ENCODE measurements at regions not wholly inside any gene's neighbourhood (a gene's known extent, or its start where the extent isn't known, plus 50 kb on each side); places are given as distances from the start of the nearest gene placed in this dataset.
"Not testable (repeated sequence)": the region's sequence is repeated elsewhere in the genome, so short reads cannot be mapped to it uniquely, and the experiment has no call there.

- H3K27me3 ChIP-seq (ENCODE audit: control insufficient read depth in 1 of 2, insufficient read depth in 2 of 2, low read length in 2 of 2); H3K9me3 ChIP-seq (ENCODE audit: control insufficient read depth in 2 of 2, insufficient read depth in 1 of 2, low read depth in 1 of 2, low read length in 1 of 2); H3K36me3 ChIP-seq (ENCODE audit: control insufficient read depth in 2 of 2, insufficient read depth in 2 of 2, low read length in 1 of 2); H3K4me1 ChIP-seq (ENCODE audit: control insufficient read depth in 2 of 2, insufficient read depth in 2 of 2, low read length in 1 of 2); H3K4me3 ChIP-seq (ENCODE audit: low read depth in 1 of 2, low read length in 2 of 2); H3K27ac ChIP-seq (ENCODE audit: low read depth in 2 of 2, low read length in 1 of 2): not testable (repeated sequence)
- WGBS, 2 donors: 71 to 84% methylated on average over 1 of the region's 1 CpG
Observed at GRCh38 chr10:81664800-81665199, 210.2 kb upstream of the NRG3 start.

DNA sequence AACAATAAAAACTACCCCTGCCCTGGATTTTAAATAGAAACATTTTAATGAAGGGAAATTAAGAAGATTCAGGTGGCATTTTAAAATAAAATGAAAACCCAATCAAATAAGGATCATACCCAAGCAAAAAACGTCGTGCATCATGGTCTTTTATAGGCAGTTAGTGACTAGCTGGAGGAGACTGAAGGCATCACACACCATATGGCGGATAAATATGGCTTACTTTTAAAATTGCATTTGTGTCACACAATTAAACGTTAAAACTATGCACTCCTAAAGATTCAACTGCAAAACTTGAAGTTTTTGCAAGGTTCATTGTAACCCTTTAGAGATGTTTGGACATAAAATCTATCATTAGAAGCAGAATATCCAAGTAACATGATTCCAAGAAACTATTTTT lies 200.1 kb upstream of the NRG3 start:
- Histone ChIP-seq H3K27me3 (ENCODE audit: control insufficient read depth in 1 of 2, insufficient read depth in 2 of 2, low read length in 2 of 2) (no peaks in the 10 kb centered on the region), H3K9me3 (ENCODE audit: control insufficient read depth in 2 of 2, insufficient read depth in 1 of 2, low read depth in 1 of 2, low read length in 1 of 2) (peaks cover 0 to 2% of the 10 kb centered on the region in 2 donors)

DNA sequence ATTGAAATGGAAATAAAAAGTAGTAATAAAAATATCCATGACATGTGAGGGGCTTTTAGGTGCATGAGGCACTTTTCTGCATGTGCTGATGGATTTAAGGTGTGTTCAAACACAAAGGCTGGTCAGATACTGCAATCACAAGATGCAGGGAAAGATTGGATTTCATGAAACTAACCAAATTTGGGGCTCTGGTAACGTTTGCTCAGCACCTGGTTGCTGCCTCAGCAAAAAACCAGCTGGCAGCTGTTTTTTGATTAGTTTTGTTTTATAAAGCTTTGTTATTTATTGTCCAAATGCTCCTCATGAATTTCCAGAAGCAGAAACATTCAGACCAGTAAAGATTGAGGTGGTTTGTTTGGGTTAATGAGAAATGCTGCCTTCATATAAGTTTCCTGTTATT lies 195.7 kb upstream of the NRG3 start:
- 26 to 28% methylated on average over 1 of the region's 1 CpG for WGBS, 2 donors
- H3K9me3 ChIP-seq (ENCODE audit: control insufficient read depth in 2 of 2, insufficient read depth in 1 of 2, low read depth in 1 of 2, low read length in 1 of 2): no peaks in the 10 kb centered on the region
- H3K4me1 ChIP-seq (ENCODE audit: control insufficient read depth in 2 of 2, insufficient read depth in 2 of 2, low read length in 1 of 2): no peaks in the 10 kb centered on the region
- no peaks in the 10 kb centered on the region for H3K36me3 ChIP-seq (ENCODE audit: control insufficient read depth in 2 of 2, insufficient read depth in 2 of 2, low read length in 1 of 2)
- H3K27me3 ChIP-seq (ENCODE audit: control insufficient read depth in 1 of 2, insufficient read depth in 2 of 2, low read length in 2 of 2): no peaks in the 10 kb centered on the region
- H3K27ac ChIP-seq (ENCODE audit: low read depth in 2 of 2, low read length in 1 of 2): no peak overlapping the region
- no peak overlapping the region for H3K4me3 ChIP-seq (ENCODE audit: low read depth in 1 of 2, low read length in 2 of 2)

More for the DNA sequence above, 200.1 kb upstream of the NRG3 start:
- no peak overlapping the region for H3K27ac ChIP-seq (ENCODE audit: low read depth in 2 of 2, low read length in 1 of 2)
- WGBS, 2 donors: 78 to 83% methylated on average over 4 of the region's 4 CpGs
- H3K36me3 ChIP-seq (ENCODE audit: control insufficient read depth in 2 of 2, insufficient read depth in 2 of 2, low read length in 1 of 2): no peaks in the 10 kb centered on the region
- no peaks in the 10 kb centered on the region for H3K4me1 ChIP-seq (ENCODE audit: control insufficient read depth in 2 of 2, insufficient read depth in 2 of 2, low read length in 1 of 2)
- H3K4me3 ChIP-seq (ENCODE audit: low read depth in 1 of 2, low read length in 2 of 2): no peak overlapping the region

- no peaks in the 10 kb centered on the region for H3K9me3 ChIP-seq (ENCODE audit: control insufficient read depth in 2 of 2, insufficient read depth in 1 of 2, low read depth in 1 of 2, low read length in 1 of 2)
- no peaks in the 10 kb centered on the region for H3K27me3 ChIP-seq (ENCODE audit: control insufficient read depth in 1 of 2, insufficient read depth in 2 of 2, low read length in 2 of 2)
- H3K36me3 ChIP-seq (ENCODE audit: control insufficient read depth in 2 of 2, insufficient read depth in 2 of 2, low read length in 1 of 2): no peaks in the 10 kb centered on the region
- H3K4me1 ChIP-seq (ENCODE audit: control insufficient read depth in 2 of 2, insufficient read depth in 2 of 2, low read length in 1 of 2): no peaks in the 10 kb centered on the region
- no peak overlapping the region for H3K4me3 ChIP-seq (ENCODE audit: low read depth in 1 of 2, low read length in 2 of 2)
- no peak overlapping the region for H3K27ac ChIP-seq (ENCODE audit: low read depth in 2 of 2, low read length in 1 of 2)
- WGBS, 2 donors: 27 to 57% methylated on average over 1 of the region's 1 CpG
Observed at GRCh38 chr10:81680359-81680758, 194.6 kb upstream of the NRG3 start.

GRCh38 chr10:81688459-81688858 lies 186.5 kb upstream of the NRG3 start:
- H3K9me3 ChIP-seq (ENCODE audit: control insufficient read depth in 2 of 2, insufficient read depth in 1 of 2, low read depth in 1 of 2, low read length in 1 of 2): no peaks in the 10 kb centered on the region
- no peaks in the 10 kb centered on the region for H3K36me3 ChIP-seq (ENCODE audit: control insufficient read depth in 2 of 2, insufficient read depth in 2 of 2, low read length in 1 of 2)
- WGBS, 2 donors: 95 to 96% methylated on average over 1 of the region's 1 CpG
- H3K27me3 ChIP-seq (ENCODE audit: control insufficient read depth in 1 of 2, insufficient read depth in 2 of 2, low read length in 2 of 2): no peaks in the 10 kb centered on the region
- H3K27ac ChIP-seq (ENCODE audit: low read depth in 2 of 2, low read length in 1 of 2): no peak overlapping the region
- no peaks in the 10 kb centered on the region for H3K4me1 ChIP-seq (ENCODE audit: control insufficient read depth in 2 of 2, insufficient read depth in 2 of 2, low read length in 1 of 2)
- H3K4me3 ChIP-seq (ENCODE audit: low read depth in 1 of 2, low read length in 2 of 2): no peak overlapping the region

DNA sequence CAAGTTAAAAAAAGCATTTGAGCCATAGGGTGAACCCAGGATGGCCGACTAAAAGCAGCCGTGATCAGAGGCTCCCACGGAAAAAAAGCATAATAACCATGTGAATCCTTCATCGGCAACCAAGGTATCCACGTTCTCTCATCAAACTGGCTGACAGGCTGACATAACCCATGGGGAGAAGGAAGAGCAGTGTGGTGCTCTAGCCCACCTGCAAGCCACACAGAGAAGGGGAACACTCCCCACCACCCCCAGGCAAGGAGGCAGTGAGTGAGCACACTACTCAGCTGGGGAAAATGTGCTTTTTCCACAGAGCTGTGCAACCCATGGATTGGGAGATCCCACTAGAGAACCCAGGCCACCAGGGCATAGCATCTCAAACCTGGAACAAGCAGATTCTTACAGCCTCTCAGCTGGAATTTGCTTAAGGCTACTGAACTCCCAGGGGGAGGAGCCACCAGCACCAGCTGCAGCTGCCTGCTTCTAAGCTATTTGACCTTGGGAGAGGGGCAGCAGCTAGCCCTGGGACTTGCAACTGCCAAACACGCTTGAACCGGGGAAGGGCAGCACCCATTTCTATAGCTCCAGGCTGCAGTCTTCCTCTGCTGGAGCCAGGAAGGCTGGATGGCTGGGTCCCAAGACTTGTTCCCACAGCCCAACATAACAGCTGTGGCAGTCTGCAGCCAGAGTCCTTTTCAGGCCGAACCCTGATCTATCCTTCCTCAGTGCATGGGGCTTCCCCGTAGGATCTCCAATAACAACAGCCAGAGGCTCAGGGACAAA lies 178.2 kb upstream of the NRG3 start:
- H3K9me3 ChIP-seq (ENCODE audit: control insufficient read depth in 2 of 2, insufficient read depth in 1 of 2, low read depth in 1 of 2, low read length in 1 of 2): peaks cover 0 to 3% of the 10 kb centered on the region in 2 donors
- no peak overlapping the region for H3K27ac ChIP-seq (ENCODE audit: low read depth in 2 of 2, low read length in 1 of 2)
- WGBS, 2 donors: 61 to 65% methylated on average over 9 of the region's 9 CpGs
- H3K36me3 ChIP-seq (ENCODE audit: control insufficient read depth in 2 of 2, insufficient read depth in 2 of 2, low read length in 1 of 2): no peaks in the 10 kb centered on the region
- H3K4me3 ChIP-seq (ENCODE audit: low read depth in 1 of 2, low read length in 2 of 2): no peak overlapping the region
- no peaks in the 10 kb centered on the region for H3K27me3 ChIP-seq (ENCODE audit: control insufficient read depth in 1 of 2, insufficient read depth in 2 of 2, low read length in 2 of 2)
- H3K4me1 ChIP-seq (ENCODE audit: control insufficient read depth in 2 of 2, insufficient read depth in 2 of 2, low read length in 1 of 2): no peaks in the 10 kb centered on the region

- Histone ChIP-seq H3K27me3 (ENCODE audit: control insufficient read depth in 1 of 2, insufficient read depth in 2 of 2, low read length in 2 of 2) (no peaks in the 10 kb centered on the region), H3K9me3 (ENCODE audit: control insufficient read depth in 2 of 2, insufficient read depth in 1 of 2, low read depth in 1 of 2, low read length in 1 of 2) (no peaks in the 10 kb centered on the region), H3K27ac (ENCODE audit: low read depth in 2 of 2, low read length in 1 of 2) (no peak overlapping the region), H3K4me1 (ENCODE audit: control insufficient read depth in 2 of 2, insufficient read depth in 2 of 2, low read length in 1 of 2) (no peaks in the 10 kb centered on the region), H3K4me3 (ENCODE audit: low read depth in 1 of 2, low read length in 2 of 2) (no peak overlapping the region), H3K36me3 (ENCODE audit: control insufficient read depth in 2 of 2, insufficient read depth in 2 of 2, low read length in 1 of 2) (no peaks in the 10 kb centered on the region)
- 47 to 52% methylated on average over 1 of the region's 1 CpG for WGBS, 2 donors
Observed at GRCh38 chr10:81704596-81704995, 170.4 kb upstream of the NRG3 start.

GRCh38 chr10:81708416-81708815 lies 166.6 kb upstream of the NRG3 start:
- no peak overlapping the region for H3K27ac ChIP-seq (ENCODE audit: low read depth in 2 of 2, low read length in 1 of 2)

DNA sequence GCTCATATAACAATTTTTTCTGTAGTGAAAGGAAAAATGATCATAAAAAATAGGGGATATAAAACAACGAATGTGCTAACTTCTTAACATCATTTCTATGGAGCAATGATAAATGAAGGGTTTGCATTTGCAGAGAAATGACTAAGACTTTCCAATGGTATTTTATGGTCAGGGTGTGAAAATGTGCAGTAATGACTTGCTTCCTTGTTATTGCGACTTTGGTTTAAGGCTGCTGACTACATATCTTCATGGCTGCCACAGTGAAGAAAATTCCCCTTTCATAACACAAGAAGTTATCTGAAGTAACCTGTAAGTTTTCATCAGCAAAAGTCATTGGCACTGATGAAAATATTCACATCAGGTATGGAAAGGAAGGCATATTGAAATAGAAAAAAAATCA lies 166.1 kb upstream of the NRG3 start:
- Histone ChIP-seq H3K9me3 (ENCODE audit: control insufficient read depth in 2 of 2, insufficient read depth in 1 of 2, low read depth in 1 of 2, low read length in 1 of 2) (no peaks in the 10 kb centered on the region), H3K36me3 (ENCODE audit: control insufficient read depth in 2 of 2, insufficient read depth in 2 of 2, low read length in 1 of 2) (no peaks in the 10 kb centered on the region), H3K4me1 (ENCODE audit: control insufficient read depth in 2 of 2, insufficient read depth in 2 of 2, low read length in 1 of 2) (no peaks in the 10 kb centered on the region), H3K27ac (ENCODE audit: low read depth in 2 of 2, low read length in 1 of 2) (no peak overlapping the region), H3K4me3 (ENCODE audit: low read depth in 1 of 2, low read length in 2 of 2) (no peak overlapping the region), H3K27me3 (ENCODE audit: control insufficient read depth in 1 of 2, insufficient read depth in 2 of 2, low read length in 2 of 2) (no peaks in the 10 kb centered on the region)
- 41 to 54% methylated on average over 2 of the region's 2 CpGs for WGBS, 2 donors

More at GRCh38 chr10:81708416-81708815, 166.6 kb upstream of the NRG3 start:
- no peaks in the 10 kb centered on the region for H3K36me3 ChIP-seq (ENCODE audit: control insufficient read depth in 2 of 2, insufficient read depth in 2 of 2, low read length in 1 of 2)
- 27 to 35% methylated on average over 5 of the region's 5 CpGs for WGBS, 2 donors
- no peaks in the 10 kb centered on the region for H3K4me1 ChIP-seq (ENCODE audit: control insufficient read depth in 2 of 2, insufficient read depth in 2 of 2, low read length in 1 of 2)
- no peaks in the 10 kb centered on the region for H3K27me3 ChIP-seq (ENCODE audit: control insufficient read depth in 1 of 2, insufficient read depth in 2 of 2, low read length in 2 of 2)
- no peaks in the 10 kb centered on the region for H3K9me3 ChIP-seq (ENCODE audit: control insufficient read depth in 2 of 2, insufficient read depth in 1 of 2, low read depth in 1 of 2, low read length in 1 of 2)
- no peak overlapping the region for H3K4me3 ChIP-seq (ENCODE audit: low read depth in 1 of 2, low read length in 2 of 2)

- no peaks in the 10 kb centered on the region for H3K36me3 ChIP-seq (ENCODE audit: control insufficient read depth in 2 of 2, insufficient read depth in 2 of 2, low read length in 1 of 2)
- H3K27me3 ChIP-seq (ENCODE audit: control insufficient read depth in 1 of 2, insufficient read depth in 2 of 2, low read length in 2 of 2): no peaks in the 10 kb centered on the region
- no peak overlapping the region for H3K27ac ChIP-seq (ENCODE audit: low read depth in 2 of 2, low read length in 1 of 2)
- no peak overlapping the region for H3K4me3 ChIP-seq (ENCODE audit: low read depth in 1 of 2, low read length in 2 of 2)
- H3K4me1 ChIP-seq (ENCODE audit: control insufficient read depth in 2 of 2, insufficient read depth in 2 of 2, low read length in 1 of 2): no peaks in the 10 kb centered on the region
- WGBS, 2 donors: 85 to 89% methylated on average over 1 of the region's 1 CpG
- H3K9me3 ChIP-seq (ENCODE audit: control insufficient read depth in 2 of 2, insufficient read depth in 1 of 2, low read depth in 1 of 2, low read length in 1 of 2): no peaks in the 10 kb centered on the region
Observed at GRCh38 chr10:81722399-81722798, 152.6 kb upstream of the NRG3 start.

Data from esophagus (tissue), 2 donors.